ENCODE measurements at regions not wholly inside any gene's neighbourhood (a gene's known extent, or its start where the extent isn't known, plus 50 kb on each side); places are given as distances from the start of the nearest gene placed in this dataset.
"Not testable (repeated sequence)": the region's sequence is repeated elsewhere in the genome, so short reads cannot be mapped to it uniquely, and the experiment has no call there.

GRCh38 chr10:28444031-28444430 lies 88.9 kb upstream of the WAC start:
- DNase-seq (ENCODE audit: low read depth in 2 of 2): no peak

DNA sequence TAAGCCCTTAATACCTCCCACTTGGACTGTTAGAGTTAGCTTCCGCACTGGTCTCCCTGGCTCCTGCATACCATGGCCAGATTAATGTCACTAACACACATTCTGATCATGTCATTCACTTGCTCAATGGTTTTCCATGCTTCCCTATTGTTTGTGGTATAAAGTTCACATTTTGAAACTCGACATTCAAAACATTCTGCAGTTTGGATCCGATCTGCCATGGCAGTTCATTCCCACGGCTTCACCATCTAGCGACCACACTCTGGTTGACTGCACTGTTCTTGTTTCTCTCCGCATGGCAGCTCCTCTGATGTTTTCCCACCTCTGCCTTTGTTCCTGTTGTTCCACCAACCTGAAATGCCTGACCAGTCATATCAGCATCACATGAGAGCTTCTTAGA lies 87.4 kb upstream of the WAC start:
- DNase-seq (ENCODE audit: low read depth in 2 of 2): no peak

DNA sequence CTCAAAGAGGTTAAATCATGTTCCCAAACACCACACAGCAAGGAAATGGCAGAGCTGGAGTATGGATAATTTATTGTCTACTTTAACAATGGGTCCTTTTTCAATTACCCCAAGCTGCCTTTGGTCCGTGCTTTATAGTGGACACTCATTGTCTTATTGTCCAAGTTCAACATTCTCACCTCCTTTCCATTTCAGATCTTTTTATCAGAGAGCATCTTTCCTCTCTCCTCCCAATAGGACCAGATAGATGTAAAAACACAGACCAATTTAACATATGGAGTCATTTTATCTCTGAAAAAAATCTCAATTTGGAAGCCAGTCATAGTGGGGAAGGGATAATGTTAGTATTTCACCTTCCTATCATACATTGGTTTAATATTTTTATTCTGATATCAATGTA lies 83.5 kb upstream of the WAC start:
- DNase-seq (ENCODE audit: low read depth in 2 of 2): no peak

DNA sequence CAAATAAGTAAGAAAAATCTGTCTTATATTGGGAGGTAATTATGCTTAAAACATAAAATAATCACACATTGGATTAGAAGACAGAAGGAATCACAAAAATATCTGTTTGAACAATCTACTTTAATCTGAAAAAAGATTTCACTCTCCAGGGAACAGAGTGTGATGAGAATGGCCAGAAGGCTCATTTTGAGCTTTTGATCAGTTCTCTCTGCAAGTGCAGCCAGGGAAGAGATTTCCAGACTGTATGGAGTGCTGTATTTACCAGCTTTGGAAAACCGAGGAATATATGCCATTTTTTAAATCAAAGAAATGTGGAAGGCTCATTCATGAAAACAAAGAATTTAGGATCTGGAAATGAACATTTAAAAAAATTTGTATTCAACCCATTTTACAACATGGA lies 83.0 kb upstream of the WAC start:
- DNase-seq (ENCODE audit: low read depth in 2 of 2): no peak

DNA sequence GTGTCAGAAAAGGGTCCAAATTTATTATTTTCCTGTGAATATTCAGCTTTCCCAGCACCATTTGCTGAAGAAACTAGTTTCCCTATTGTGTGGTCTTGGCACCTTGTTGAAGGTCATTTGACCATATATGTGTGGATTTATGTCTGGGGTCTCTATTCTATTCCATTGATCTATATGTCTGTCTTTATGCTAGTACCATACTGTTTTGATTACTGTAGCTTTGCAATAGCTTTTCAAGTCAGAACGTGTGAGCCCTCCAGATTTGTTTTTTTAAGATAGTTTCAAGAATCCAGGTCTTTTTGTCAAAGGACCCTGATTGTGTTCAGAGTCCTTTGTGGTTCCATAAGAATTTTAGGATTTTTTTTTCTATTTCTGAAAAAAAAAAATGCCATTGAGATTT lies 79.0 kb upstream of the WAC start:
- DNase-seq (ENCODE audit: low read depth in 2 of 2): no peak

GRCh38 chr10:28457110-28457509 lies 75.8 kb upstream of the WAC start:
- no peak for DNase-seq (ENCODE audit: low read depth in 2 of 2)

DNA sequence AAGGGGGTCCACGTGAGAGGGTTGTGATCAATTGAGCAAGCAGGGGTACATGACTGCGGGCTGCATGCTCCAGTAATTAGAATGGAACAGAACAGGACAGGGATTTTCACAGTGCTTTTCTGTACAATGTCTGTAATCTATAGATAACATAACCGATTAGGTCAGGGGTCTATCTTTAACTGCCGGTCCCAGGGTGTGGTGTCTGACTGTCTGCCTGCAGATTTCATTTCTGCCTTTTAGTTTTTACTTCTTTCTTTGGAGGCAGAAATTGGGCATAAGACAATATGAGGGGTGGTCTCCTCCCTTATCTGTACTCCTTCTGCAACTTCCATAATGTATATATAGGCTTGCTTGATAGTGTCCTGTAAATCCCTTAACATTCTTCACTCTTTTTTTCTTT lies 75.0 kb upstream of the WAC start:
- DNase-seq (ENCODE audit: low read depth in 2 of 2): not testable (repeated sequence)

GRCh38 chr10:28459453-28460144 lies 73.3 kb upstream of the WAC start:
- DNase-seq (ENCODE audit: low read depth in 2 of 2): no peak

DNA sequence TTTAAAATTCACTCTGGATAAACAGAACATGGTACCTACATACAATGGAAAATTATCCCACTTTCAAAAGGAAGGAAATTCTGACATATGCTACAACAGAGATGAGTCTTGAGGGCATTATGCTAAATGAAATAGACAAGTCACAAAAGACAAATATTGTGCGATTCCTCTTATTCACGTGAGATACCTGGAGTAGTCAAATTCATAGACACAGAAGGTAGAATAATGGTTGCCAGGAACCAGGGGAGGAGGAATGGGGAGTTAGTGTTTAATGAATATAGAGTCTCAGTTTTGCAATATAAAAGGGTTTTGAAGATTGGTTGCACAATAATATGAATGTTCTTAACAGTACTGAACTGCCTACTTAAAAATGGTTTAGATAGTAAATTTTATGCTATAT lies 69.8 kb upstream of the WAC start:
- no peak for DNase-seq (ENCODE audit: low read depth in 2 of 2)

DNA sequence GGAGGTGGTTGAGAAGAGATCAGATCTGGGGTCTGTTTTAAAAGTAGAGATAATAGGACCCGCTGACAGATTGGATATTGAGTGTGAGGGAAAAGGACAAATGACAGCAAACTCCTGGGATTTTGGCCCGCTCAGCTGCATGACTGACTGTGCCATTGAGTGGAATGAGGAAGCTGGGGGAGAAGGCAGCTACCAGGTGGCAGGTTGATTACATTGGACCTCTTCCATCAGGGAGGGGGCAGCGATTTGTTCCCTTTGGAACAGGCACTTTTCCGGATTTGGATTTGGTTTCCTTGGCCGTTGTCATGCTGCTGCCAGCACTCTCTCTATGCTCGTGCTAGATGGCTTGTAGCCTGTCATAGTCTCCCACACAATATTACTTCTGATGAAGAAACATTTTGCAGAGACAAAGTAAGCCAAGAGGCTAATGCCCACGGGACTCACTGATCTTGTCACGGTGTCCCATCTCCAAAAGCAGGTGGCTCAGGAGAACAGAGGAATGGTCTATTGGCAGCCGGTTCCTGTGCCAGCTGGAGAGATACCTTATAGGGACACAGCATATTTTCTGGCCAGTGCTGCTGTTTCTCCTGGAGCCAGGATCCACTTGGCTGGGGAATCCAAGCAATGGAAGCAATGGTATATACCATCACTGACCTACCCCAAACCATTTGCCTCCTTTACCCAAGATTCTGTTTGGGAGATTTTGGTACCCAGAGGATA lies 69.1 kb upstream of the WAC start:
- DNase-seq (ENCODE audit: low read depth in 2 of 2): no peak

- no peak for DNase-seq (ENCODE audit: low read depth in 2 of 2)
Measured at GRCh38 chr10:28467615-28468014, 65.3 kb upstream of the WAC start.

- DNase-seq (ENCODE audit: low read depth in 2 of 2): no peak
Measured at GRCh38 chr10:28468707-28469483, 64.0 kb upstream of the WAC start.

DNA sequence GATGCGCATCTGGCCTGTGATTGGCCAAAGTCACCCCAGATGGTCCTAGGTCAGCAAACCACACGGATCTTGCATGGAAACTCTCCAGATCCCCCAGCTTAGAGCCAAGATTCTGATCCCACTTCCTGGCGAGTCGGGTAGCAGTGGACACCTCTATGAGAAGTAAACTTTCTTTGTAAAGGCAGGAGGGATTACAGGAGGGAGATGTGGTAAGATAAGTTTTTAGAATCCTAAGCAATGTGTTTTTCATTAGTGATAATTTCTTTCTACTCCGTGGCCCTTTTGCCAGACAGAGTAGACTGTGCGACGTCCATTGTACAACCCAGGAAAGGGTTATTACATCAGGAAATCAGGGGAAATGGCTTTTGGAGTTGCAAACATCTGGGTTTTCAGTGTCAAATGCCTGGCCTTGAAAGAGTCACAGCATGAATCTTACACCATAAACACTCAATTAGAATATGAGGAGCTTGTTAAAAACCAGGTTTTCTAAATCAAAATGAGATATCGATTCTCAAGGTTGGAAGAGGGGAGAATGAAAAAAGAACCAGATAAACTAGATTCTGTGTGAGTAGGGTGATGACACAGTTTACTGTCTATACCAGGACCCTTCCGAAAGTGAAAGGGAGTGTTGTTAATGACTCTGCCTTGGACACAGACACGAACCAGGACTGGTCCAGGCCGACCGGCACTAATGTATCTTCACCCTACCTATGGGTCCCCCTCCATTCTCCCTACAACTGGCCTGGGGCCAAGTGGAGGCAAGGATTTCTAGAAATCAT lies 61.9 kb upstream of the WAC start:
- peak; percentile 10 to 12 for DNase-seq (ENCODE audit: low read depth in 2 of 2)

GRCh38 chr10:28471652-28472050 lies 61.3 kb upstream of the WAC start:
- DNase-seq (ENCODE audit: low read depth in 2 of 2): no peak

DNA sequence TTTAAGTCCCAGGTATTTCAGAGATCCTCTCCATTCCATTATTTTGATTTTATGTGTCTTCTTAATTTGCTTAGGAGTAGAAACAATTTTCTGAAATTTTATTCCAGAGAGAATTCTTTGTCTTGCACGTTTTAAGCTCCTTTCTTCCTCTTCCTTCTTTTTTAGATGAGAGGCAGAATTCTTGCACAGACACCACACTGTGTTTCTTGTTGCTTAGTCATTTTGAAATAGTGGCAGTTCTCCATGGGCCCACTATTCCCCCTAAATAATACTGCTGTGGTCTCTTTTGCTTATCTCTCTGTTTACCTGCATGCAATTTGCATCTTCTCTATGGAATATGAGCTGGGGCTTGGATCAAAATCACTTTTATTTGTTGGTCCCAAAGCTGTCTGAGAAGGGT lies 54.3 kb upstream of the WAC start:
- no peak for DNase-seq (ENCODE audit: low read depth in 2 of 2)

- DNase-seq (ENCODE audit: low read depth in 2 of 2): no peak
Measured at GRCh38 chr10:28479425-28479865, 53.5 kb upstream of the WAC start.

DNA sequence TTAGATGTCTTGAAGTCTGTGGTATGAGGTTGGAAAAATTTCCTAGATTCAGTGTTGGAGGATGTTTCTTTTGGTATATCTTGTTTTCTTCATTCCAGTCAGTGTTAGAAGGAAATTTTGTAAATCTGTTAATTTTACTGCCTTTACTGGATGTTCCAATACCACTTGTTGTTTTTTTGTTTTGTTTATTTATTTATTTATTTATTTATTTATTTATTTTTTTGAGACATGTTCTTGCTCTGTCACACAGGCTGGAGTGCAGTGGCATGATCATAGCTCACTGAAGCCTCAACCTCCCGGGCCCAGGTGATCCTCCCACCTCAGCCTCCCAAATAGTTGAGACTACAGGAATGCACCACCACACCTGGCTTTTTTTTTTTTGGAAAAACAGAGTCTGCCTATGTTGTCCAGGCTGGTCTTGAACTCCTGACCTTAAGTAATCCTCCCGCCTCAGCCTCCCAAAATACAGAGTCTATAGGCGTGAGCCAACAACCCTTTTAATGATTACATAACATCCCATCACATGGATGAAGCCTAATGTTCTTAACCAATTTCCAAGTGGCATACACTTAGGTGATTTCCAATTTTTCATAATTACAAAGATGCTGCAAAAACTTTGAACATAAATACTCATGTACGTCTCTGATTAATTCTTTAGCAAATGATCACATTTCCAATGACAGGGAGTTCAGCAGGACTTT lies 52.8 kb upstream of the WAC start:
- DNase-seq (ENCODE audit: low read depth in 2 of 2): no peak

- no peak for DNase-seq (ENCODE audit: low read depth in 2 of 2)
Measured at GRCh38 chr10:28480628-28480965, 52.3 kb upstream of the WAC start.

- not testable (repeated sequence) for DNase-seq (ENCODE audit: low read depth in 2 of 2)
Measured at GRCh38 chr10:28481346-28481745, 51.6 kb upstream of the WAC start.

DNA sequence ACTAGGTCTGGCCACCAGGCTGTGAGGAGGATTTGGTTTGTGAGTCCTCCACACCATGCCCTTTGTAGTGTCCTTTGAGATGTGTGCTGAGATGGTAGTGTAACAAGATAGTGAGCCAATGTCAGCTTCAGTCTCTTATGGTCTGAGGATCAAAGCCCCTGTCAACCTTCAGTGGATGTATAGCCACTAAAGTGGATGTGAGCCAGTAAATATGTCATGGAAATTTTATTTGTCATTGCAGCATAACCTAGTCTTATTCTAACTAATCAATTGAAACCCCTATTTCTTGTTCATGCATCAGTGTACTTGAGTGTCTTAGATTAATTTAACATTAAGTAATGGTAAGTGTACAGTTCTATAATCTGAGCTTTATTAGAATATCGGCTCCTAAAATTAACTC lies 51.0 kb upstream of the WAC start:
- DNase-seq (ENCODE audit: low read depth in 2 of 2): no peak

All from fibroblast of skin of left biceps (primary cell).